GM21447 (cell line): ENCODE measurements at regions not wholly inside any gene's neighbourhood (a gene's known extent, or its start where the extent isn't known, plus 50 kb on each side); places are given as distances from the start of the nearest gene placed in this dataset.

Experiments
- ATAC-seq: cut with Tn5 transposase; IDR thresholded peaks from one replicate; pipeline ENCODE4 v1.9.1; 2021; ENCODE audit not compliant: unreplicated experiment

- no peak for ATAC-seq
These were observed 189.1 kb upstream of the PITRM1 start for GRCh38 chr10:3361640-3362039.

- no peak for ATAC-seq
These were observed 185.2 kb upstream of the PITRM1 start for GRCh38 chr10:3357737-3358136.

GRCh38 chr10:3355536-3355935, 183.0 kb upstream of the PITRM1 start:
- ATAC-seq, result no peak

GRCh38 chr10:3354174-3354900, 181.8 kb upstream of the PITRM1 start:
- ATAC-seq, result no peak

- ATAC-seq, result no peak
These were observed 180.7 kb upstream of the PITRM1 start for GRCh38 chr10:3353235-3353634.

- ATAC-seq, result no peak
These were observed 178.2 kb upstream of the PITRM1 start for GRCh38 chr10:3350617-3351258.

GRCh38 chr10:3350205-3350604, 177.6 kb upstream of the PITRM1 start:
- no peak for ATAC-seq

- ATAC-seq, result no peak
These were observed 176.0 kb upstream of the PITRM1 start for GRCh38 chr10:3348564-3348963.

GRCh38 chr10:3347413-3348182, 175.0 kb upstream of the PITRM1 start:
- ATAC-seq, result no peak

- ATAC-seq, result no peak
These were observed 174.3 kb upstream of the PITRM1 start for GRCh38 chr10:3346851-3347250.

GRCh38 chr10:3342771-3343170, 170.2 kb upstream of the PITRM1 start:
- no peak for ATAC-seq

GRCh38 chr10:3340127-3340730, 167.6 kb upstream of the PITRM1 start:
- ATAC-seq, result no peak

GRCh38 chr10:3339531-3339950, 167.0 kb upstream of the PITRM1 start:
- ATAC-seq, result no peak

GRCh38 chr10:3339121-3339520, 166.5 kb upstream of the PITRM1 start:
- ATAC-seq, result no peak

GRCh38 chr10:3337741-3338140, 165.2 kb upstream of the PITRM1 start:
- no peak for ATAC-seq

GRCh38 chr10:3336673-3337293, 164.2 kb upstream of the PITRM1 start:
- no peak for ATAC-seq

- ATAC-seq, result no peak
These were observed 160.8 kb upstream of the PITRM1 start for GRCh38 chr10:3333426-3333825.

GRCh38 chr10:3331690-3332230, 159.2 kb upstream of the PITRM1 start:
- no peak for ATAC-seq

- no peak for ATAC-seq
These were observed 158.6 kb upstream of the PITRM1 start for GRCh38 chr10:3331187-3331586.

- no peak for ATAC-seq
These were observed 158.1 kb upstream of the PITRM1 start for GRCh38 chr10:3330663-3331062.
